ENCODE measurements at regions not wholly inside any gene's neighbourhood (a gene's known extent, or its start where the extent isn't known, plus 50 kb on each side); places are given as distances from the start of the nearest gene placed in this dataset.

DNA sequence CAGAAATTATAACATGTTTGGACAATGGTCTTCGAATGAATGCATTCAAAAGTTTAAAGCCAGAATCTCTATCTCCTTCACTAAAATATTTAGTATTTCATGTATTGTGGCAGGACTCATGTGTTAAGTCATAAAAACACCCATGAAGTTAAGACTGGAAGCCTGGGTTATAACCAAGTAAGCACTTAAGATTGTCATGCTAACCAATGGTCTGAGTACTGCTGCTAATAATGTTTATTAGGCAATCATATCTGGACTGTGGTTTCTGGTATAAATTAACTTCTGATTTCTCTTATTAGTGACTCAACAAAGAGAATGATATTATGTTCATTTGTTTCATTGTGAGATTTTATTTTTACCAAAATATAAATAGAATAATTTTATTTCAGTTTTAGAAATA, 297.9 kb upstream of the EDIL3 start:
- Histone ChIP-seq H3K4me1 (no peaks in the 10 kb centered on the region), H3K36me3 (no peaks in the 10 kb centered on the region), H3K27me3 (ENCODE audit: low read depth) (no peaks in the 10 kb centered on the region), H3K4me3 (no peak overlapping the region), H3K27ac (no peak overlapping the region), H3K9me3 (no peaks in the 10 kb centered on the region)
- intact Hi-C loops (cut with DNase I), result no loop called here
- TF ChIP-seq, protein P1, sequence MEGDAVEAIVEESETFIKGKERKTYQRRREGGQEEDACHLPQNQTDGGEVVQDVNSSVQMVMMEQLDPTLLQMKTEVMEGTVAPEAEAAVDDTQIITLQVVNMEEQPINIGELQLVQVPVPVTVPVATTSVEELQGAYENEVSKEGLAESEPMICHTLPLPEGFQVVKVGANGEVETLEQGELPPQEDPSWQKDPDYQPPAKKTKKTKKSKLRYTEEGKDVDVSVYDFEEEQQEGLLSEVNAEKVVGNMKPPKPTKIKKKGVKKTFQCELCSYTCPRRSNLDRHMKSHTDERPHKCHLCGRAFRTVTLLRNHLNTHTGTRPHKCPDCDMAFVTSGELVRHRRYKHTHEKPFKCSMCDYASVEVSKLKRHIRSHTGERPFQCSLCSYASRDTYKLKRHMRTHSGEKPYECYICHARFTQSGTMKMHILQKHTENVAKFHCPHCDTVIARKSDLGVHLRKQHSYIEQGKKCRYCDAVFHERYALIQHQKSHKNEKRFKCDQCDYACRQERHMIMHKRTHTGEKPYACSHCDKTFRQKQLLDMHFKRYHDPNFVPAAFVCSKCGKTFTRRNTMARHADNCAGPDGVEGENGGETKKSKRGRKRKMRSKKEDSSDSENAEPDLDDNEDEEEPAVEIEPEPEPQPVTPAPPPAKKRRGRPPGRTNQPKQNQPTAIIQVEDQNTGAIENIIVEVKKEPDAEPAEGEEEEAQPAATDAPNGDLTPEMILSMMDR (IDR thresholded peaks at IDR 0.05), result no peak
- no peak for ATAC-seq
- no peak for DNase-seq

DNA sequence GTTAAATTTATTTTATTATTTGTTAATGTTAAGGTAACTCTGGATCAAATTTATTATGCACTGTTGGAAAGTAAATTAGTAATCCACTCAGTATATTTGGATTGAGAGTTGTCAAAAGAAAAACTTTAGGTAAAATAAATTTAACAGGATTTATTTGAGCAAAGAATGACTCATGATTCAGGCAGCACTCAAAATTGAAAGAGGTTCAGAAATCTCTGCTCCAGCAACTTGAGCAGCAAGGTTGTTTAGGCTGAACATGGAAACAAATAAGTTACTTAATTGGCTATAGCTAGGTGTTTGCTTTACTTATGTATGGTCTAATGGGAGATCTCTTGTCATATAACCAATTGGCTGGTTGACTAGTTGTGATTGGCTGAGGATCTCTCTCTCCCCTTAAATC, 296.2 kb upstream of the EDIL3 start:
- Histone ChIP-seq H3K27ac (no peak overlapping the region), H3K9me3 (no peaks in the 10 kb centered on the region), H3K4me1 (no peaks in the 10 kb centered on the region), H3K27me3 (ENCODE audit: low read depth) (no peaks in the 10 kb centered on the region), H3K36me3 (no peaks in the 10 kb centered on the region), H3K4me3 (no peak overlapping the region)
- intact Hi-C loops (cut with DNase I), result no loop called here
- TF ChIP-seq, protein P1 (IDR thresholded peaks at IDR 0.05), result no peak
- DNase-seq, result no peak
- ATAC-seq, result no peak

DNA sequence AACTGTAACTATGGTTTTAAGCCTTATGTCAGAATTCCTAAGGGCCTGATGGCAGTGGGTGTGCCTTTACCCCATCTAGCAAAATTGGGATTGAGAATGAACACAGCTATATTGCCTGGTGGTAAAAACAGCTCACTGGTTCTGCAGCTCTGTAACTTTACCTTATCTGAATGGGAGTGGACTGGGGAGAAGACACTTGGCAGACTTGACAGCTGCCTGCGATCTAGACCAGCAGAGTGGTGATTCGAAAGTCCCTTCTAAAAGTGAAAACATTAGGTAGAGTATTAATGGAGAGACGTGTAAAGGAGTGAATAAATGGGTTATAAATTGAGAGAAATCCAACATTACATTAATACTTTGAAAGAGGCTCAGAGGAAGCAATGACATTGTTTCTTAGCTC, 289.1 kb upstream of the EDIL3 start:
- ATAC-seq (no peak), DNase-seq (no peak)
- no peak overlapping the region for H3K27ac ChIP-seq
- H3K4me3 ChIP-seq, result no peak overlapping the region
- H3K36me3 ChIP-seq, result no peaks in the 10 kb centered on the region
- no peaks in the 10 kb centered on the region for H3K27me3 ChIP-seq (ENCODE audit: low read depth)
- H3K9me3 ChIP-seq, result no peaks in the 10 kb centered on the region
- TF ChIP-seq, protein P1 (IDR thresholded peaks at IDR 0.05), result no peak
- intact Hi-C loops (cut with DNase I), result no loop called here
- no peaks in the 10 kb centered on the region for H3K4me1 ChIP-seq

DNA sequence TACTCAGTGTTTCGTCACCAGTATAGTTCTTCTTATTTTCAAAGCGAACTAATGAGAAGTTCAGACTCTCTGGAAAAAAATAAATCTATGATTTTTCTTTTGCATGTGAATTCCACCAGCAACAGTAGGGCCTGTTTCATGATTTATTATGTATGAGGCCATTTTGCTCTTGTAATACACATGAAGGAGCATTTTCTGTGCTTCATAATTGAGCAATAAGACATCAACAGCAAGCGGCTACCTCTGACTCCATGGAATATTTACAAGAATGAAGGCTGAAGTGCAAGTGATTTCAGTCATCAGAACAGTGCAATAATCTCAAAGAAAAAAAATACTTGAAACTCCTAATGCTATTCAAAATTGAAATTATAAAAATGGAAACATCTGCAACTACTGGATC, 282.9 kb upstream of the EDIL3 start:
- Histone ChIP-seq H3K27me3 (ENCODE audit: low read depth) (no peaks in the 10 kb centered on the region), H3K36me3 (no peaks in the 10 kb centered on the region), H3K4me3 (no peak overlapping the region), H3K4me1 (no peaks in the 10 kb centered on the region), H3K27ac (no peak overlapping the region), H3K9me3 (no peaks in the 10 kb centered on the region)
- intact Hi-C loops (cut with DNase I), result no loop called here
- DNase-seq, result no peak
- TF ChIP-seq, protein P1 (IDR thresholded peaks at IDR 0.05), result no peak
- no peak for ATAC-seq

DNA sequence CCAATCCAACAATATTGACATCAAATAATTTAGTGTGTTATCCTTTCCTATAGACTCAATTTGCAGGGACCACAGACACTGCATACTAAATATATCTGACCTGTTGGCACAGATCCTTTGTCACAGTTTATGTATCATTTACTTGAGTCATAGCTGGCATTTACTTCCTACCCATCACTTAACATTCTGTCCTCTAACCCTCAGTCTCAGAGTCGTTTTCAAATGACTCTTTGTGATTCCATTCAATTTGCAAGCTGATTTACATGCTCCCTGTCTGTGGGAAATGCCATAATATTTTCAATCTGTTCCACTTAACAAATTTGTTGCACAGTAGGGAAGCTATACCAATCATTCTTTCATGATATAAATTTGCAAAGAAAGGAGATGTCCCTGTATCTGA, 265.7 kb upstream of the EDIL3 start:
- no peaks in the 10 kb centered on the region for H3K27me3 ChIP-seq (ENCODE audit: low read depth)
- no peaks in the 10 kb centered on the region for H3K36me3 ChIP-seq
- H3K4me1 ChIP-seq, result no peaks in the 10 kb centered on the region
- intact Hi-C loops (cut with DNase I), result no loop called here
- TF ChIP-seq, protein P1 (IDR thresholded peaks at IDR 0.05), result no peak
- ATAC-seq (no peak), DNase-seq (no peak)
- no peak overlapping the region for H3K4me3 ChIP-seq
- no peak overlapping the region for H3K27ac ChIP-seq
- H3K9me3 ChIP-seq, result no peaks in the 10 kb centered on the region

DNA sequence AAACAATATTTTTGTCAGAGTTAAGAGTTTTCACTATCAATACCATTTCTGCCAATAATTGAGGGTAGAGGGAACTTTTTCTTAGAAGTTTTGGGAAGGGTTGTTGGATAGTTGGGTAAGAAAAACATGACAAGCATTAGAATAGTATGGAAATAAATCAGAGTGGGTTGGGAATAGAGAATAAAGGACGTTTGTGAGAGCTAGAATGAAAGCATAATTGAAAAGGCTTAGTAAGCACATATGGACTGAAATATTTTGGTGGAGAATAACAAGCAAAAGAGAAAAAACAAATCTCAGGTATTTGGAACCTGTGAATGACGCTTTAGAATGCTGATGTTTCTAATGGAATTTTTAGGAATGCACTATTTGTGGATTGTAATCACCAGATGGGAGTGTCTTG, 262.9 kb upstream of the EDIL3 start:
- DNase-seq (no peak), ATAC-seq (no peak)
- intact Hi-C loops (cut with DNase I), result no loop called here
- no peak overlapping the region for H3K4me3 ChIP-seq
- no peaks in the 10 kb centered on the region for H3K27me3 ChIP-seq (ENCODE audit: low read depth)
- H3K36me3 ChIP-seq, result no peaks in the 10 kb centered on the region
- H3K27ac ChIP-seq, result no peak overlapping the region
- TF ChIP-seq, protein P1 (IDR thresholded peaks at IDR 0.05), result no peak
- H3K9me3 ChIP-seq, result no peaks in the 10 kb centered on the region
- no peaks in the 10 kb centered on the region for H3K4me1 ChIP-seq
